ENCODE measurements at regions not wholly inside any gene's neighbourhood (a gene's known extent, or its start where the extent isn't known, plus 50 kb on each side); places are given as distances from the start of the nearest gene placed in this dataset.

GRCh38 chr20:40607927-40608326 is 81.1 kb downstream of the MAFB start:
- TF ChIP-seq EP300 (IDR thresholded peaks at IDR 0.05) = no peak
- no peak for TF ChIP-seq CTCF (IDR thresholded peaks at IDR 0.05)

Data from tibial nerve (tissue), 4 donors.